OCI-LY7 (cell line): ENCODE measurements at regions not wholly inside any gene's neighbourhood (a gene's known extent, or its start where the extent isn't known, plus 50 kb on each side); places are given as distances from the start of the nearest gene placed in this dataset.

Source experiments
- EZH2phosphoT487 ChIP-seq: fragments of 200-600 bp; sonication (generic); IDR thresholded peaks from 2 replicates; pipeline ENCODE4 v1.6.1; 2018; ENCODE audit warnings: low read depth, borderline replicate concordance, mild to moderate bottlenecking, mixed run types, antibody characterized with exemption, low read length, moderate library complexity, mixed read lengths
- TF ChIP-seq, protein P1 (sequence below): fragments of 200-600 bp; sonication (generic); conservative IDR thresholded peaks from 2 replicates; pipeline ENCODE4 v1.5.1; 2014; ENCODE audit warnings: mild to moderate bottlenecking, antibody characterized with exemption, low read length, moderate library complexity, mixed read lengths

GRCh38 chr2:137834760-137835379 lies 129.4 kb upstream of the HNMT start:
- TF ChIP-seq EZH2phosphoT487, result no peak
- TF ChIP-seq, protein P1, sequence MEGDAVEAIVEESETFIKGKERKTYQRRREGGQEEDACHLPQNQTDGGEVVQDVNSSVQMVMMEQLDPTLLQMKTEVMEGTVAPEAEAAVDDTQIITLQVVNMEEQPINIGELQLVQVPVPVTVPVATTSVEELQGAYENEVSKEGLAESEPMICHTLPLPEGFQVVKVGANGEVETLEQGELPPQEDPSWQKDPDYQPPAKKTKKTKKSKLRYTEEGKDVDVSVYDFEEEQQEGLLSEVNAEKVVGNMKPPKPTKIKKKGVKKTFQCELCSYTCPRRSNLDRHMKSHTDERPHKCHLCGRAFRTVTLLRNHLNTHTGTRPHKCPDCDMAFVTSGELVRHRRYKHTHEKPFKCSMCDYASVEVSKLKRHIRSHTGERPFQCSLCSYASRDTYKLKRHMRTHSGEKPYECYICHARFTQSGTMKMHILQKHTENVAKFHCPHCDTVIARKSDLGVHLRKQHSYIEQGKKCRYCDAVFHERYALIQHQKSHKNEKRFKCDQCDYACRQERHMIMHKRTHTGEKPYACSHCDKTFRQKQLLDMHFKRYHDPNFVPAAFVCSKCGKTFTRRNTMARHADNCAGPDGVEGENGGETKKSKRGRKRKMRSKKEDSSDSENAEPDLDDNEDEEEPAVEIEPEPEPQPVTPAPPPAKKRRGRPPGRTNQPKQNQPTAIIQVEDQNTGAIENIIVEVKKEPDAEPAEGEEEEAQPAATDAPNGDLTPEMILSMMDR, result no peak
